ENCODE measurements at regions not wholly inside any gene's neighbourhood (a gene's known extent, or its start where the extent isn't known, plus 50 kb on each side); places are given as distances from the start of the nearest gene placed in this dataset.

- DNase-seq: no peak
Measured at GRCh38 chr1:22221233-22221780, 78.4 kb upstream of the WNT4 start.

GRCh38 chr1:22222723-22223122 lies 79.8 kb upstream of the WNT4 start:
- DNase-seq: no peak

DNA sequence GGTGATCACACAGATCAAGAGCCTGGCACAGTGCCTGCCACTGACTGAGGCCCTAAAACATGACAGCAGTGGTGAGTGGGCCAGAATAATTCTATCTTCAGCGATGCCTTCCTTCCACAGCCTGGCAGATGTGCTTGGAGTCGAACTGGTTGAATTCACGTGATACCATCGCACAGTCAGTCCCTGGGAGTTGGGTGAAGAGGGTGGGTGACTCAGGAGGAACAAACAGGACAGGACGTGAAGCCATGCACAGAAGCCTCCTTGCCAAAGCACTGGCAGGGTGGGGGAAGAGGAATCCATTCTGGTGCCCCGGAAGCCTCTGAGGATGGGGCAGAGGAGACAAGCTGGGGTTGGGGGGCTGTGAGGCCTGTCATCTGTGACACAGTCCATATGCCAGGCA lies 80.3 kb upstream of the WNT4 start:
- DNase-seq: no peak

- DNase-seq: no peak
Measured at GRCh38 chr1:22224091-22224490, 81.2 kb upstream of the WNT4 start.

- DNase-seq: no peak
Measured at GRCh38 chr1:22224631-22225030, 81.7 kb upstream of the WNT4 start.

DNA sequence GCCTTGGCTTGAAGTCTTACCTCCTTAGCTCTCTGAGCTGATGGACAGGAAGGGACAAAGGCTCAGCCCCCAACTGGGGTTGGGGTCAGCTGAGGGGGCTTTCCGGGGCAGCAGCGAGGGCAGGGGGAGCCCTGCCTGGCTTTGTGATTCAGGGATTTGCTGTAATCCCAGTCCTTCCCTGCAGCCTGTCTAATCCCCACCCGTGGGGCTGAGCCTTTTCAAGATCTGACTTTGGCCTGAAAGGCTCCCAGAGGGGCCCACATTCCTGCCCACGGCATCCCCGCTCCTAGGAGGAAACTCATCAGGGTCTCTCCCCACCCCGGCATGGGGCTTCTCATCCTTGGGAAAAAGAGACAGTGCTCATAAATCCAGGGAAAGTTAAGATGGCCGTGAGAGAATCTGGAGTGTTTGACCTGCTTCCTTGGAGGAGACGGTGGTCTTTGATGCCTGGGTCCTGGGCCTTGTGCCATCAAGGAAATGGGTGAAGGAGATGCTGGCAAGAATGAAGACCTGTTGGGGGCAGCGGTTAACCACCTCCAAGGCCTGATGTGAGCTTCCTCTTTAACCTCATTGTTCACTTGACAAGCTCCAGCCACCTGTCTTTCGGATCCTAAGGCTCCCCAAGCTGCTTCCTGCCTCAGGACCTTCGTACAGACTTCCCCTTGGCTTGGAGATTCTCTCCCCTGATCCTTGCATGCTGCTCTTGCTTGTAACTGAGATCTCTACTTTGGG lies 83.1 kb upstream of the WNT4 start:
- DNase-seq: no peak

- DNase-seq: no peak
Measured at GRCh38 chr1:22228074-22228473, 85.2 kb upstream of the WNT4 start.

GRCh38 chr1:22228505-22228911 lies 85.6 kb upstream of the WNT4 start:
- no peak for DNase-seq

DNA sequence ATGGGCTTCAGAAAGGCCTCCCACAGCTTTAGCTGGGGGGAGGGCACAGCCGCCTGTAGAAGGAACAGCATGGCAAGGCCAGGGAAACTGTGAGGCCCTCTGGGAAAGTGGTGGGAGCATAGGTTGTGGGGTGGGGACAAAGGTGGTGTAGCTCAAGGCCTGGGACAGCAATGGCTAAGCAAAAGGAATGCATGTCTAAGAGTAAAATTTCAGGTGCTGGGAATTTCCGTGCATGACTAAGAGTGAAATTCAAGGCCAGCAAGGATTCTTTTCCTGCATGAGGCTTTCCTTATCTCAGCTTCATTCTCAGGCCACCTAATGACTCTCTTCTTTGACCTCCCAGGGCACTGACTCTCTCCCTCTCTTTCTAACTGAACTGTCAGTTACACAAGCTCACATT lies 86.5 kb upstream of the WNT4 start:
- no peak for DNase-seq

GRCh38 chr1:22231068-22231593 lies 88.2 kb upstream of the WNT4 start:
- DNase-seq: no peak

DNA sequence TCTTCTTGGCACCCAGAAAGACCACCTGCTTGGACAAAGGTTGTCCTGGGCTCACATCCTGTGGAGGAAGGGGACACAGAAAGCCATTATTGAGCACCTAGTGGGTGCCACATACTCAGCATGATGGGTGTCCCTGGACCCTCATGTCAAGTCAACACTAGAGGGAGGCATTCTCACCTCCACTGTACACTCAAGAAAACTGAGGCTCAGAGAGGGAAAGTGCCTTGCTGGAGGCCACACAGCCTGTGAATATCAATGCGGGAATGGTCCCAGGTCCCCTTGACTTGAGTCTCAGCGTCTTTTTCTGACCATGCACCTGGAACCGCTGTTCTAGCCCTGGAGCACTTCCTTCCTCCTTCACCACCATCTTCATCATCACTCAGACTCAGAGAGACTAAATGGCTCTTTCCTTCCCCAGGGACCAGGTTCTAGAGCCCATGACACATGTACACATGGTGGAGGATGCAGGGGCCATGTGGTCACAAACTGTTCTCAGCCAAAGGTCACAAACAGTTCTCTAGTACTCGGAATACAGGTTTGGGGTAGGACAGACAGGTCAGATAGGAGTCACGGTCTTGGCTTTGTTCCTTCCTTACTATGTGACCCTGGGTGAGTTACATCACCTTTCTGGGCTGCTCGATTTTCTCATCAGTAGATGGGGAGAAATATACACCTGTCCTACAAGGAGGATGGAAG lies 89.2 kb upstream of the WNT4 start:
- DNase-seq: no peak

DNA sequence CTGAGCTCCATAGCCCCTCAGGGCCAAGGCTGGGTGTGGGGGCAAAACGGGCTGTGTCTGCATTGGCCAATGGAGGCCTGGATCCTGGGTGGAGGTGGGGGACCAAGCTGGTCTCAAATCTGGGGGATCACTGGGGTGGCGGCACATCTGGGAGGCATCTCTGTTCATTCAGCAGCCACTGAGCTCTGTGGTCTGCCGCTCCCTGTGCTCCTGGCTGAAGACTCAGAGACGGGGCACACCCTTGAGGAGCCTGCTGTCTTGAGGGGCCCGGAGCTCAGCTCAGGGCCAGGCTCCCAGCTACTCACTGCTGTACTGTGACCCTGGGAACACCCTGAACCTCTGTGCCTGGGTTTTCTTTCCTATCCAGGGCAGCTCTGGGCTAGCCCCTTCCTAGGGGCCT lies 90.3 kb upstream of the WNT4 start:
- no peak for DNase-seq

GRCh38 chr1:22234476-22235030 lies 91.7 kb upstream of the WNT4 start:
- DNase-seq: no peak

GRCh38 chr1:22236166-22236565 lies 93.3 kb upstream of the WNT4 start:
- DNase-seq: no peak

- DNase-seq: no peak
Measured at GRCh38 chr1:22236900-22237299, 94.0 kb upstream of the WNT4 start.

DNA sequence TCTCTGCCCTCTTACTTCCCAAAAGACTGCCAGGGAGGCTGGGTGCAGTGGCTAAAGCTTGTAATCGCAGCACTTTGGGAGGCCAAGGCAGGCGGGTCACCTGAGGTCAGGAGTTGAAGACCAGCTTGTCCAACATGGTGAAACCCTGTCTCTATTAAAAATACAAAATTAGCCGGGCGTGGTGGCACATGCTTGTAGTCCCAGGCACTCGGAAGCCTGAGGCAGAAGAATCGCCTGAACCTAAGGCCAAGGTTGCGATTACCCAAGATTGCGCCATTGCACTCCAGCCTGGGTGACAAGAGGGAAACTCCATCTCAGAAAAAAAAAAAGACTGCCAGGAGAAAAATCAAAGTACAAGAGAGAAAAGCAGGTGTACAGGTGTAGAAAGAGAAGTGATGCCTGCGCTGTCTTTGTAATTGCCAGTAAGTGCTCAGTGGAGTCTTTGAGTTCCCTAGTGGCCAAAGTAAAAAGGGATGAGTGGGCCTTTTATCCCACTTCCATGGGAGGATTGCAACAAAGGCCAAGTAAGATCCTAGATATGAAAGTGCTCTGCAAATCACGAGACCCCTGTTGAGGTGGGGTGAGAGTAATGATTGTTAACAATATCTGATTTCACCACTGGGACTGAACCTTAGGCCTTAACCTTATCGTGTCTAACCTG lies 94.7 kb upstream of the WNT4 start:
- no peak for DNase-seq

GRCh38 chr1:22238356-22239224 lies 95.7 kb upstream of the WNT4 start:
- no peak for DNase-seq

GRCh38 chr1:22239378-22239777 lies 96.5 kb upstream of the WNT4 start:
- DNase-seq: no peak

DNA sequence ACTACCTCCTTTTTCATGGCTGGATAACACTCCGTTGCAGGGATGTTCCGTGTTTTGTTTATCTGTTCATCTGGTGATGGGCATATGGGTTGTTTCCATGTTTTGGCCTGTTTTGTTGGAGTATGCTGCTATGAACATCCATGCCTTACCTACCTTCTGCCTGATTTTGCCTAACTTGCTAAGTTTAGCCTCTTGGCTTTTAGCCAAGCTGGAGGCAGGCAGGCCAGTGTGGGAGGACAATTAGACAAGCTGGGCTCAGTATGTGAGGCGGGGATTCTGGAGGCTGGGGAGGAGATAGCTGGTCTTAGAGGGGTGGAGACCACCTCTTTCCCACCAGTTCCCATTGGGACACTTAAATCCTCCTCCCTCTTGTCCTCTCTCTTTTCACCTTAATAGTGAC lies 98.4 kb upstream of the WNT4 start:
- DNase-seq: no peak

GRCh38 chr1:22241811-22242210 lies 98.9 kb upstream of the WNT4 start:
- no peak for DNase-seq

DNA sequence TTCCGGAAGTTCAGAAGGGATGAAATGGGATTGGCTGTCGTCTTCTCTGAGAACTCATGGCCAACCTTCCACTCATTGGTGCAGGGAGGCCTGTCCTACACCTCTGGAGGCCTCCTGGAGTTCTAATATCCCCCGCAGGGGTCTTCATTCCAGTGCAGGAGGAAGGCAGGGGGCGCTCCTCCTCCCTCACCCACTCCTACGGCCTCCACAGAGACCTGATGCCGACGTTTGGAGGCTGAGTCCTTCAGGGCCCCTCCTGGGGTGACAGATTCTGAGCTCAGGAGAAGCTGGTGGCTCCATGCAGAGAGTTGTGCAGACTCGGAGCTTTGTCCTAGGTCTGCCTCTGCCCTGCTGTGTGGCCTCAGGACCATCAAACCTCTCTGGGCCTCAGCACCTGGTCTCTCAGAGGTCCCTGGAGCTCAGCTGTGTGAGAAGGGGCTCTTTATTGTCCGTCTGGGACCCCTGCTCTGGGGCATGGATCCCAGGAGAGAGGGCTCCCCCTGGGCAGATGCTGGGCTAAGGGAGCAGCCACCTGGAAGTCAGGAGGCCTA lies 102.3 kb upstream of the WNT4 start:
- no peak for DNase-seq

DNA sequence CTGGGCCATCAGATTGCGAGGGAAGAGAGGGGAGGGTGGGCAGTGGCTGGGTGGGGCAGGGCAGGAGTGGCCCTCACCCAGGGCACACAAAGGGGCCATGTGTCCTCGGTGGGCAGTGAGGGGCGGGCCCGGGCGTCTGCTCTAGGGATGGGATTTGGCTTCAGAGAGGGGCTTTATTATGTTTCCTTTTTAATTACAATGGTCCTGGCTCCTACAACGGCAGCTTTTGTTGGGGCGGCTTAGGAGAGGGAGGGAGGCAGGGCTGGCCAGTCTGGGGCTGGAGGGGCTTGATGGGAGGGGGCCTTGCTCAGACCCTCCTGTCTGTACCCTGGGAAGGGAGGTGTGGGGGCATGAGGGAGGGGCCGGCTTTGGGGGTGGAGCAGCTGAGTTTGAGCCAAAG lies 102.8 kb upstream of the WNT4 start:
- DNase-seq: no peak

Data from DMS79 (cell line).